ENCODE measurements at regions not wholly inside any gene's neighbourhood (a gene's known extent, or its start where the extent isn't known, plus 50 kb on each side); places are given as distances from the start of the nearest gene placed in this dataset.
A peak's percentile ranks its signal among the peaks of the same experiment; 100 is the strongest.

DNA sequence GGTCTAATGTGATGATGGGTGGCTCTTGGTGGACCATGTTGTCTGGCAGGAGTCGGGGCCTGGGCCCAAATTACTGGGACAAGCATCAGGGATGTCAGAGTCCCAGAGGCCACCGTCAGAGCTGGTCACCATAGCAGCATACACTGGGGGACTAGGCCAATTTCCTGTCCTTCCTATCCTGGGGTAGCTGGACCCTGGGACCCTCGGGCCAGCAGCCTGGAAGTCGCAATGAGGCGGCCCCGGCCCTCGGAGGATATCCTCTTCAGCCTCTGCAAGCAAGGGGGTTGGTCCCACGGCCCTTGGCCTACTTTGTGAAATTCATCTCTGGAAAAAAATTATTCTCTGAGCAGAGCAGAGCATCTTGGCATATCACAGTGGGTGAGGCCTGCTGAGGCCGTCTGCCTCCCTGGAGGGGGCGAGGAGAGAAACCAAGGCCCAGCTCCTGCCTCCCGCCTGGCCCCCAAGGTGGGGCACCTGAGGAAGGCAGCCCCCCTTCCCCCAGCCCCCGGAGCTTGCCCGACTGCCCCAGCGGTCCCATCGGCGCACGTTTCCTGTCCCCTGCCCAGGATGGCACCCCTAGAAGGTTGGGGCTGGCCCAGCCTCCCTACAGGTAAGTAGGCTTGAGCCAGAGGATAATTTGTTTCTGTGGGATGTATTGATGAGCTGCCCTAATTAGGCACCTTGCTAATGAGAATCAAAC lies 135.0 kb upstream of the MYL2 start:
- DNase-seq = no peak

DNA sequence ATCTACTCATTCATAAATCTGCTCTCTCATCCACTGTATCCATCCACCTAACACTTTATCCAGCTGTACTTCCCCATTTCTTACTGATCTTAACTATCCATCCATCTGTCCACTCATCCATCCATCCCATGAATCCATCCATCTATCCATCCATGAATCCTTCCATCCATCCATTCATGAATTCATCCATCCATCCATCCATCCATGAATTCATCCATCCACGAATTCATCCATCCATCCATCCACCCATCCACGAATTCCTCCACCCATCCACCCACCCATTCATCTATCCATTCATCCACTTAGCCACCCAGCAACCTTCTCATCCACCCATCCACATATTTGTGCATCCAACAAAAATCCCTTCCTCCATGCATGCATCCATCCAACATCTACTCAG lies 128.6 kb upstream of the MYL2 start:
- no peak for DNase-seq

DNA sequence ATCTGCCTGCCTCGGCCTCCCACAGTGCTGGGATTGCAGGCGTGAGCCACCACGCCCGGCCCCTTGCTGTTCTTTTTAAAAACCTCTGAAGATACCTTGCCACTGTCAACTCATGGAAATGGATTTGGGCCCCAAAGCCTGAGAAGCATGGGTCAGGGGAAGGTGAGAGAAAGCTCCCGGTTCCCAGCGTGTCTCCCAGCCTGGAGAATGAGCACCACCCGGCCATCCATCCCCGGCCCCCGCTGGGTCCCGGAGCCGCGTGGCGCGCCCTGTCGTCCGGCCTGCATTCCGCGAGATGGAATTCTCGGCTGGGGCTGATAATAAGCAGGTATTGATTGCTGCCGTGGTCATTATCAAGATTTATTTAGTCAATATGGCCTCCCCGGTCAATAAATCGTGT lies 126.5 kb upstream of the MYL2 start:
- no peak for DNase-seq

DNA sequence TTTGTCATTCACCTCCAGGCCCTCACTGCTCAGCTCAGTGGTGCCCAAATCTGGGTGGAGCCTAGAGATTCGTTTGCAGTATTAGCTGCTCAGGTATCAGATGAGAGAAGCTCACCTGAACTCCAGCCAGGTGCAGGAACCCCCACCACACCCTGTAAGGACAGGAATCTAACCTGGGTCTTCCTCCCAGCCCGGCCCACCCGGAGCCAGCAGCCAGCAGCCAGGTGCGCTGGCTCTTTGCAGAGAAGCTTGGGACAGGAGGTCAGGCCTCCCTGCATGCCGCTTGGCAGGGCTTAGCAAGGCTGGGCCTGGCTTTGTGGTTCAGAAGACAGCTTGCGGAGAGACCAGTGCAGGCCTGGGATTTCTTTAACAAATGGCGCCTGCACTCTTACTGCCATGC lies 125.6 kb upstream of the MYL2 start:
- DNase-seq = no peak

DNA sequence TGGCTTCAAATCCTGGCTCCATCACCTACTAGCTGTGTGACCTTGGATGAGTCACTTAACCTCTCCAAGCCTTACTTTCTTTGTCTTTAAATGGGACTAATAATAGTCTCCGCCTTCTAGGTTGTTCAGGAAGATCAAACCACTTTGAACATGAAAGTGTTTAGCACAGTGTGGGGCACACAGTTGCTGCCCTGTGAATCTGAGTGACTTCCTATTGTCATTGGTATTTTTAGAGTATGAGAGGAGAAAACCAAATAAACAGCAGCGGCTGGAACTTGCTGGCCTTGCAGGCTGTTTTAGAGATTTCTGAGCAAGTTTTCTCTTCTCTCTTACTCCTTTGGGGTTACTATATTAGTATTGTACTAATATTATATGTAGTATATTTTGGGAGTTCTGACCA lies 120.7 kb upstream of the MYL2 start:
- DNase-seq = no peak

DNA sequence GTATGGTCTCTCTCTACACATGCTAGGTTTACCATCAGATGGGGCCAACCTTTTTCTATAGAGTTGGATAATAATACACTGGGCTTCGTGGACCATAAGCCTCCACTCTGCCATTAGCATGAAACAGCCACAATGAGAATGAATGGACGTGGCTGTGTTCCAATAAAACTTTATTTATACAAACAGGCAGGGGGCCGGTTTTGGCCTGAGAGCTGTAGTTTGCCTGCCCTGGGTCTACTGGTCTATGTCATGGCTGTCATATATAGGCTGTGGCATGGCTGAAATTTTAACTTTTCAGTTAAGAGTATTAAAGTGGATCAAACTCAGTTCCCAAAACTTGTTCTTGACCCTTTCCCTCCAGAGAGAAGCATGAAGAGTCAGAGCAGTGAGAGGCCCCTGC lies 120.3 kb upstream of the MYL2 start:
- DNase-seq = no peak

DNA sequence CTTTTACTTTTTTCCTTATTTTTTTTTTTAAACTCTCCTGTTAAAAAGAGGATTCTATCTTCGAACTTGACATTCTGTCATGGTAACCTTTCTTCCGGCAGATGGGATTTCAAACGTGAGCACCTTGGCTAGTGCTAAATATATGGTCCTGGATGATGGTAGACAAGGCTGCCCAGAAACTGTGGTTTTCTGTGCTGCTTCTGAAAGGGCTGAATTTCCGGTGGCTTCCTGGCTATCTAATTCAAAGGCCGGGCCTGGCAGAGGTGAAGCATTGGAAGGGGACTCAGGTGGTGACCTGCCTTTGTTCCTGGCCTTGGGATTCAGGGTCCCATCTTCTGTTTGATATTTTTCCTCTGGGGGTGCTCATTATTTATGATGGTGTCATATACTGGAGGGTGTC lies 118.6 kb upstream of the MYL2 start:
- DNase-seq = no peak

DNA sequence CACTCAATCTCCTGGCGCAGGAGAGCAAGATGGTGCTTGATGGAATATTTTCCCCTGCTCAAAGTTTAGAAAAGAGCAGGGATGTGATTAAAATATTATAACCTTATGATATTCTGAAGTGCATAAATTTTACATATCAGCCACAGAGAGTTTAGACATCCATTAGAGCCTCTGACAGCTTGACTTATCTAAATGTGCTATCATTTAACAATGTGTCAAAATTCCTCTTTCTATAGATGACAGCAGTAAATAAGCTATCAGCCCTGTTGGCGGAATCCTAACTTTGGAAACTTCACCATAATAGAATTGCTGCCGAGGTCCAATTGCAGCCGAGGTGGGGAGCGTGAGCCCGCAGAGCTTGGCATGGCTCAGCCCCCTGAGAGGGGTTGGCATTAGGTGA lies 117.7 kb upstream of the MYL2 start:
- DNase-seq = no peak

DNA sequence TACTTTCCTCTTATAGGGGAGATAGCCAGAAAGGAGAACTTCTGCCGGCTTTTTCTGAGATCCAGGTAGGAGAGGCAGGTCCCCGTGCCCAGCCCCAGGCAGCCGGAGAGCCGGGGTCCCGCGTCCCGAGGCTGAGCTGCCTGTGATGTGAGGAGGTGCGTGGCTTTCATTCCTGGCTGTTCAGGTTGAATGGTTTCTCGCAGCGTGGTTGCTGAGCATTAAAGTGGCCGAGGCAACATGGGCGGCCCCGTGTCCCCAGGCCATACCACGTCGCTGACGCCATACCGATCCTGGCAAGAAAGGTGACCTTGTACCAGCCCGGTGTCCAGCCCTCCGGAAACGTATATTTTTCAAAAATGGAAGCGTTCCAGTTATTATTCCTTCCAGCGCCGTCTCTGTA lies 116.7 kb upstream of the MYL2 start:
- DNase-seq = no peak

DNA sequence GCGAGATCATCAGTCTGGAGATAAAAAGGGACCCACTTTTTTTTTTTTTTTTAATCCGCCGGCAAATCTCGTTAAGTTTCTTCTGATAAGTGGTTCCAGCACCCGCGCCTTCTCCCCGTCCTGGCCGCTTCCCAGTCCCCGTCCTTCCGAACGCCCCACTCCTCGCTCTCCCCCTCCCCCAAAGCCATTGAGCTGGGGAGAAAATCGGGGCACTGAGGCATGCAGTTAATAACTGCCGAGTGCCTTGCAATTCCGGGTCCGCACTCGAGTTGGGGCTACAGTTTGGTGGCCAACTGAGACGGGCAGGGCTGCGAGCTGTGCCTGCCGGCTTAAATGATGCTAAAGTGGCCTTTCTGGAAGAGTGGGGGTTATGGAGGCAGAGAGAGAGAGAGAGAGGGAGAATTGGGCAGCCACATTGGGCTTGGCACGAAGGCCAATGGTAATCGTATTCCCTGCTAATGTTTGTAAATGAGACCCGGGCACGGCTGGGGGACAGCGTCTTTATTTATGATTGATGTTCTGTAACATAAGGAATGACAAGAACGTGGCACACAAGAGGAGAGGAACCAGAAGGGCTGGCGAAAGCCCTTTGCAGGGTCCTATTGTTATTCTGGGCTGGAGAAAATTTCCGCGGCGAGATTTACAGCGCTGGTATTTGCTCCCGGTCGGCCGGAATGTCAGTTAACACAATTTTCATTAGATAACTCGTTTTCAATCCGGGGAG lies 115.4 kb upstream of the MYL2 start:
- peak in 2 of 58 donors; percentile 6 to 8 for DNase-seq

DNA sequence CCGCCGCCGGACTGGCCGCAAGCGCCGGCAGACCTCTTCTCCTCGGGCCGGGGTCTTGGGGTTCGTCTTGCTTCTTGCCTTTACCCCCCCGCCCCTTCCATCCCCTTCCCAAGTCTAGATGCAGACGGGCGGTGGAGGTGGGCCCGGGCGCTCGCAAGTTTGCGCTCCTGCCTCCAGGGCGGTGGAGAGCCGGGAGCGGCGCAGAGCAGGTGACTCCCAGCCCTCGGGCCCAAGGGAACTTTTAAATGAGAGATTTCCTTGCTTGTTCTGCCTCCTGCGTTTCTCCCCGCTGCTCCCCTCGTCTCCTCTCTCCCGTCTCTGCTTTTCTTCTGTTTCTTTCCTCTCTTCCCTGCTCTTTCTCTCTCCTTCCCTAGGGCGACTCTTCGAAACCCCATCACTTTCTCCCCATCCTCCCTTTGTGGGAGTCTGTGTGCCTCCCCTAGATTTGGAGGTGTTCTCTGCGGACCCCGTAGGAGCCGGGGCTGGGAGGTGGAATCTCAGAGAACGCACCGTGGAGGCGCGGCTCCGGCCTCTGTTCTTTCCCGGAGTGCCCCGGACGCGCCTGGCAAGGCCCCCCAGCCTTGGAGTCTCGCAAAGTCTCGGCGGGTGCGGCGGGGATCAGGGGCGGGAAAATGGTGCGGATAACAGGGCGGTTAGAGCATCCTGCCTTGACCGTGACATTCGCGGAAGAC lies 114.7 kb upstream of the MYL2 start:
- DNase-seq = no peak

DNA sequence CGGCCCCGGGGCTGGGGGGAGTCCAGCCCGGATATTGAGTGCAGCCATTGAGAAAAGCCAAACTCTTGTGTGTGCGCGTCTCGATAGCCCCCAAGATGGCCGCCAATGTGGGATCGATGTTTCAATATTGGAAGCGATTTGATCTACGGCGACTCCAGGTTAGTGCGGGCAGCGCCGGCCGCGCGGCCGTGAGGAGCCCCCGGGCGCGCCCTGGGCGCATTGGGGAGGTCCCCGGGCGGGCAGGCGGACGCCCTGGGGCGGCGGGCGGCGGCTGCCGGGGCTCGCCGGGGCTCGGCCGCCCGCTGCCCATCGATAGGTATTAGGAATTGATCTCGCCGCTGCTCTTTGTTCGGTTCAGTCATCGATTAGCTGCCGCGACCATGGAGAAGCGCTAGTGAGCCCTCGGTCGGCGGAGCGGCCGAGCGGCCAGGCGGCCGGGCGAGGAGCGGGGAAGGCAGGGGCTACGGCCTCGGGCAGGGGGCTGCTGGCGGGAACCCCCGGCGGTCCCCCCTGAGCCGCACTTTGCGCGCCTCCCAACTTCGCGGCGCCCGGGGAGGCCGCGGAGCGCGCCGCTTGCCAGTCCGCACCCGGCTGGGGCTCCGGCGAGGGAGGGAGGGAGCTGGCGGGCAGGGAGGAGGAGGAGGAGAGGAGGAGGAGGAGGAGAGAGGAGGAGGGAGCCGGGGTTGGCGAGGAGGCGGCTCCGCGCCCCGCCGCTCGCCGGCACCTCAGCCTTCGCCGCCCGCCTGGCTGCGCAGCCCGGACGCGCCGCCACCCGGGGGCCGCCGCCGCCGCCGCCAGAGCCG lies 113.9 kb upstream of the MYL2 start, which contains the start of gene CUX2:
TSS of gene CUX2 (plus strand) at position 83 of the 803 bp plus-strand sequence.
- peak in 2 of 58 donors; percentile 8 to 10 for DNase-seq

DNA sequence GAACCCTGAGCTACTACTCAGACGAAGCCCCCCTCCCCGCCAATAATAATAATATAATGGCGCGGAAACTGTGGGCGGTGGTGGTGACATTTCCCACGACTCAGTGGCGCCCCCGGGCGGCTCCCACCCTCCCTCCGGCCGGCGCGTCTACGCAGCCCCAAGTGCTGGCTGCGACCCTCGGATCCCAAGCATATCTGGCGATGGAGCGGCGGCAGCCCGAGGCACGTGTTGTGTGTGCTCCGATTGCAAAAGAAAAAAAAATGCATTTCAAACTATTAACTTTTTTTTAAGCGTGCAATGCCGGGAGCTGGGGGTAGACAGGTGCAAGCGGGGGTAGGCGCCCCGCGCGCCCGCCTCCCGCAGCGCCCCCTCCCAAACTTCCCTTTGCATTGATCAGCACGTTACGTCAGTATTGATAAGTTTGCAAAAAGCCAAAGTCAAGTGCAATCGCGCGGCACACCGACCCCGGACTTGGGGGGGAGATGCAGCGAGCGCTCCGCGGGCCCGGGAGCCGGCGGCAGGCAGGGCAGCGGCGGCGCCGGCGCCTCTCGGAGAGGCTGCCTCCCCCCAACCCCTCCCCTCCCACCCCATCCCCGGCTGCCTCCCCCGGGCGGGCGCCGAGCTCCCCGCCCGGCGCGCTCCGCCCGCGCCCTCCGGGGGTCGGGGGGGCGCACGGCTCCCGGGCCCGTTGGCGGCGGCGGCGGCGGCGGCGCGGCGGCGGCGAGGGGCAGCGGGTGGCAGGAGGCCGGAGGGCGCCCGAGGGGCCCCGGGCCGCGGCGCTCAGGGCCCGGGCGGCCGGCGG lies 113.1 kb upstream of the MYL2 start:
- DNase-seq = no peak

DNA sequence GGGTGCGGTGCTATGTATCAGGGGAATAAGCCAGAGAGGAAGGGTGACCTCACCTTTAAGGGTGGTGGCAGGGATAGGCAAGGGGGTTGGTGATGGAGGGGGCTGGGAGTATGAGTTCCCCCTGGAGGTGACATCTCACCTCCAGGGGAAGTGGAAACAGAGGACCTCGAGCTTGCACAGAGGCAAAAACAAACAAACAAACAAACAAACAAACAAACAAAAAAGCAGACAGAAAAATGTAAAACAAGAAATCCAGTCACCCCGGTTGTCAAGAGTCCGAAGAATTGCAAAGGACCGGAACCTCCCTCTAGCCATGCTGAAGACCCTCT lies 112.2 kb upstream of the MYL2 start:
- DNase-seq = no peak

DNA sequence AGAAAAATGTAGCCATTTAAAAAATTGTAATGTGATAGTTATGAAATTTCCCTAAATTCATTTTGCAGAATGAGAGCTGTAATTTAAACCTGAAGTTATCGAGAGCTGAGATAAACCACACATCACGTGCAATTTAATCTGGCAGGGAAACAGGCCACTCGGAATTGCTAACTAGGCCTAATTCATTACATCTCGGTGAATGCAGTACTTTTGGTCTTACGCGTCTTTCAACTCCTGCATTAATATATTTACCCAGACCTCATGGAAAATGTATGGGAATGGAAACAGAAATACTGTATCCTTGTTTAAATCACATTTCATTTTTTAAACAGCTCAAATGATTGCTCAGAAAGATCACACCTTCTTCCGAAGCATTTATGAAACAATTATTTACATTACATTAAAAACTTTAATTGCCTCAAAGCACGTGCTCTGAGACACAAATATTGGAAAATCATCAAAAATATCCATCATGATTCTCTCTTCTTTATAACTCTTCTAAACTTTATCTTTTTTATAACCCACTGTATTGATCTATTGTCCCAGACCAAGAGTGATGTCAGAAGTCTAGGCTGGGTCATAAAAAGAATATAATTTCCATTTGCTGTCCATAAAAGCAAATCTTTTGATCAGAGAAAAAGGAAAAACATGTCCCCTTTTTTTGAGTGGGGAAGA lies 111.7 kb upstream of the MYL2 start:
- no peak for DNase-seq

DNA sequence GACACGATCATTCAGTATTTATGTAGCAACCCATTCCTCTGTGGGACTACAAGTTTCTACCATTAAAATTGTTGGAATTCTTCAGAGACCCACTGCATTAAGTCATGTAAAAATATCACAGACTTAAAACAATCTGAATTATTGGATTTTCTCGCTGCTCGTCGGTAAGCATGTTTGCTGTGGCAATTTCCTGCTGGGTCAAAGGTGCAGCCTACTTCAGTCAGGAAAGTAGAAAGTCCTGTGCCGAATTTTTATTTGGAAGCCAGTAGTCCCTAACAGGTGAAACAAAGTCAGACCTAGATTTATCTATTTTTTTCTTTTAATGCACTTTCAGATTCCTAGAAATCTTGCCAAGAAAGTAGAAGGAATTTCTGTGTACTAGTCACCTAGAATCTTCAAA lies 110.4 kb upstream of the MYL2 start:
- no peak for DNase-seq

DNA sequence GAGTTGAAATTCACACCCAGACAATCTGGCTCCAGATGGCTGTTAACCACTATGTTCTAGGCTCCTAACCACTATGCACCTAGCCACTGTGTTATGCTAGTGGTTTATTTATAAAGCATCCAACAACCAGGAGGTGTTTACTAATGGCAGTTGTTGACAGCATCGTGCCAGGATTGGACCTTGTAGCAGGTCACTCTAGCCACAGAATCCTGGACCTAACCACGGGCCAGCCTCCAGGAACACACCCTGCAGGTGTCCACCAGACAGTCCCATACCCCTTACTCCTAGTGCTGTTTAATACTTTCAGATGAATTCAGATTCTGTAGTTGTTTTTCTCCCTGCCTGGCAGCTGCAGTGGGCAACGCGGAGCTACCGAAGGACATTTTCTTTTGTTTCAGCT lies 109.4 kb upstream of the MYL2 start:
- no peak for DNase-seq

DNA sequence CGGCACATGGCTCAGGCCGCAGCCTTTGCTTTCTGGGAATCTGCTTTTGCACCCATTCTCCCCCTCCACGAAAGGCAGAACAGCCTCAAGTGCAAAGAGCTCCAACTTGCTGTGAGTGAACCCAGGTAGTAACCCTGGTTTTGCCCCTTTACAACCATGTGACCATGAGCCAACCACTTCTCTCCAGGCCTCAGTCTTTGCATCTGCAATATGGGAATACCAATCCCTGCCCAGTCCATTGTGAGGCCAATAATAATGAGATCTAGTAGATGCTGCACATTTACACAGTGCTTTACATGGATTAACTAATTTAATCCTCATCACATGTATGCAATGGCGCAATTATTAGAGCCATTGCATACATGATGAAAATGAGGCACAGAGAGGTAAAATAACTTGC lies 108.9 kb upstream of the MYL2 start:
- no peak for DNase-seq

DNA sequence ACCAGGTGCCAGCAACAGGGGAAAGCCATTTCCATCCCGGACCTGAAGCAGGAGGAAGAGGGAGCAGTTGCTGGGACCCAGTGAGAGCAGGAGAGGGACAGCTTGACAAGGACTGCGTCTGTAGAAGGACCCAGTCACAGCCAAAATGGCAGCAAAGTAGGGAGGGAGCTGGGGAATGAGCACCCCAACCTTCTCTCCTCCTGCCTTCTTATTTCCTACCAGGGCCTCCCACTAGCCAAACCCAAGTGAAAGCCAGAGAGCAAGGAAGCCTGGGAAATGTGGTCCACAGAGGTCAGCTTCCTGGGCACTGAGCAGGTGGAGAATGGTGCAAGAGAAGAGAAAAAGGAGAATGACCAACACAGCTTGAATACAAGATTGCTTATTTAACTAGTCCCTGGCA lies 108.5 kb upstream of the MYL2 start:
- DNase-seq = no peak

DNA sequence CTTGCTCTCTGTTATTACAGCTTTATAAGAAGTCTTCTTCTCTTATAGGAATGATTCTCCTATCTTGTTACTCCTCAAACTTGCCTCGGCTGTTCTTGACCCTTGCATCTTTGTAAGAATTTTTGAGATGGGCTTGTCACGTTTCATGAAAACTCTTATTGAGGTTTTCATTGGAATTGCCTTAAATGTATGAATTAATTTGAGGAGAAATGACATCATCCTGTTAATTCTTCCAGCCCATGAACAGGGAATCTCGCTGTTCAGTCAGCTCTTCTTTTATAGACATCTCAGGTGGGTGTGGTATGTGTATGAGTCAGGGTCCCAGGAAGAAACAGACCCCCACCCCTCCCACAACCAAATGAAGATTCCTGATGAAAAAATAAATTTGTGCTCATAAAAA lies 107.1 kb upstream of the MYL2 start:
- DNase-seq = no peak
